ENCODE measurements at regions not wholly inside any gene's neighbourhood (a gene's known extent, or its start where the extent isn't known, plus 50 kb on each side); places are given as distances from the start of the nearest gene placed in this dataset.

DNA sequence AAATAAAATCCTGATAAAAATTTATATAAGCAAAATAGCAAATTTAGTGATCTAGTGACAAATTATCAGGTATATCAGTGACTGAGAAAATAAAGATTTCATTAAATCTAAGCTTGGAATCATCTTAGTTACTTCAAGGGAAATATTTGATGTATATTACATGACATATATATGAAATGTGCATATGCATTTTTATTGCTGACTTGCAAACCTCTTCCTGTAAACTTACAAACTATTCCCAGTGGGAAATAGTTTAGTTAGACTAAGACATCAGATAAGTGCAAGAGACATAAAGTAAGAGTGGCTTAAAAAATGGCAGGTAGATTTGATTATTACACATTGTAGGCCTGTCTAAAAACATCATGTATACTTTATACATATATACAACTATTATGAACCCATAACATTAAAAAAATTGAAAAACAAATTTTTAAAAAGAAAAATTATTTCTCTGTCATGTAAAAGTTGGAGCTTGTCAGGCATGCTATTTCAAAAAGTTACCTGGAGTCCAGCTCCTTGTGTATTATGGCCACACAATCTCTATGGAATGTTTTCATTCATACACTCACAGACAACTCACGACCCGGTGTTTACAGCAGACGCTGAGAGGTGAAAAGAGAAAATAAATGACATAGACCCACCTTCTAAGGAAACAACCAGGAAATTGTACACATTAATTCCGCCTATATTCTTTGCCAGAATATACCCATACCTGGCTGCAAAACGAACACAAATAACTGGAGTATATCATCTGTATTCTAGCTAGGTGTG is 724.5 kb downstream of the SLITRK6 start:
- TF ChIP-seq EZH2phosphoT487 (IDR thresholded peaks at IDR 0.05; ENCODE audit: insufficient read depth, low read depth) (no peak), EZH2 (IDR thresholded peaks at IDR 0.05; ENCODE audit: insufficient read depth, poor library complexity, severe bottlenecking) (no peak)
- H3K9ac ChIP-seq = no peak overlapping the region
- no peaks in the 10 kb centered on the region for H3K79me2 ChIP-seq (ENCODE audit: insufficient read depth)
- H3K4me3 ChIP-seq = no peak overlapping the region
- H3K36me3 ChIP-seq (ENCODE audit: low read depth) = no peaks in the 10 kb centered on the region
- H3K9me2 ChIP-seq (ENCODE audit: insufficient read depth) = no peaks in the 10 kb centered on the region
- in situ Hi-C loops (cut with MboI) = no loop called here
- no peak overlapping the region for H3K4me2 ChIP-seq (ENCODE audit: unreplicated experiment)
- DNase-seq = no peak
- H2AFZ ChIP-seq = no peak overlapping the region
- WGBS, 2 experiments (ENCODE audit: low coverage in 1 of 2, low lambda C conversion rate in 2 of 2, missing lambda C conversion rate in 2 of 2) = 15 to 23% methylated on average over 5 of the region's 5 CpGs
- H3K27me3 ChIP-seq (replicated peaks; ENCODE audit: insufficient read depth) = no peaks in the 10 kb centered on the region
- H4K20me1 ChIP-seq (ENCODE audit: insufficient read depth) = no peaks in the 10 kb centered on the region
- no peak overlapping the region for H3K27ac ChIP-seq
- no peaks in the 10 kb centered on the region for H3K4me1 ChIP-seq (ENCODE audit: insufficient read depth)
- H3K9me3 ChIP-seq (ENCODE audit: low read depth) = no peaks in the 10 kb centered on the region
- H3F3A ChIP-seq (ENCODE audit: insufficient read depth) = no peaks in the 10 kb centered on the region

DNA sequence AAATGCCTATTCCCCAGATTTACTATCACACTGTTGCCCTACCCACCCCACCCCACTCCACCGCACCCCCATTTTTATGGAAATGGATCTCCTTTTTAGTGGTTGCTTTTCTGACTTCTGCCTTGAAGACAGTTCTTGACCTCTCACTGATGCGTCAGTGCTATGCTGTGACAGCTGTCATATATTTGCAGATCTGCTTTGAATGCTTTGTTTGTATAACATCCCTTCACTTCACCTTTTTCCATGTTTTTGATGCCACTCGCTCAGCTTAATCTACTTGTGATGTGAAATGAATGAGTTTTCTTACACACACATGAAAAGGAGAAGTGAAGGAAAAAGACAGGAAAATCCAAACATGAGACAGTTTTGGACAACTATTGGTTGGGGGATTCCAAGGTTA is 731.0 kb downstream of the SLITRK6 start:
- WGBS, 2 experiments (ENCODE audit: low coverage in 1 of 2, low lambda C conversion rate in 2 of 2, missing lambda C conversion rate in 2 of 2) = 32 to 39% methylated on average over 3 of the region's 3 CpGs
- Histone ChIP-seq H3F3A (ENCODE audit: insufficient read depth) (no peaks in the 10 kb centered on the region), H3K27ac (no peak overlapping the region), H3K36me3 (ENCODE audit: low read depth) (no peaks in the 10 kb centered on the region), H3K79me2 (ENCODE audit: insufficient read depth) (no peaks in the 10 kb centered on the region), H3K4me2 (ENCODE audit: unreplicated experiment) (no peak overlapping the region), H3K4me3 (no peak overlapping the region), H3K4me1 (ENCODE audit: insufficient read depth) (no peaks in the 10 kb centered on the region), H3K9ac (no peak overlapping the region), H3K9me3 (ENCODE audit: low read depth) (no peaks in the 10 kb centered on the region), H2AFZ (no peak overlapping the region), H3K9me2 (ENCODE audit: insufficient read depth) (no peaks in the 10 kb centered on the region), H4K20me1 (ENCODE audit: insufficient read depth) (no peaks in the 10 kb centered on the region), H3K27me3 (replicated peaks; ENCODE audit: insufficient read depth) (no peaks in the 10 kb centered on the region)
- in situ Hi-C loops (cut with MboI) = no loop called here
- TF ChIP-seq EZH2 (IDR thresholded peaks at IDR 0.05; ENCODE audit: insufficient read depth, poor library complexity, severe bottlenecking) (no peak), EZH2phosphoT487 (IDR thresholded peaks at IDR 0.05; ENCODE audit: insufficient read depth, low read depth) (no peak)
- no peak for DNase-seq

DNA sequence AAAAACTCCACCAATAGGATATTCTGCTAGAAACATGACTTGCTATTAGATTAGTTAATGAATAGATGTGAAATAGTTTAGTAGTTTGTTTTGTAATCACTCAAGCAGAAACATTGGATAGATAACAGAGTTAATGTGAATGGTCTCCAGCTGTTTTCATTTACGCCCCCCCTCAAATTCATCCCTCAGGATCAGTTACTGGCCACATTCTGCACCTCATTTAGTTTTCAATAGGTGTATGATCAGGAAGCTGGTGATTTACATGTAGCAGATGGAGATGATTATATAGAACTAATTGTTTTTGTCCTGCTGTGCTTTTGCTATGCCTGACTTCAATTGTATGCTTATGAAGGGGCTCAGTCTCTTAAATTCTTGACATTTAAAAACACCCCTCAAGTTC is 759.0 kb downstream of the SLITRK6 start:
- in situ Hi-C loops (cut with MboI) = no loop called here
- Histone ChIP-seq H3K4me3 (no peak overlapping the region), H3K27ac (no peak overlapping the region), H3K4me1 (ENCODE audit: insufficient read depth) (no peaks in the 10 kb centered on the region), H3K36me3 (ENCODE audit: low read depth) (no peaks in the 10 kb centered on the region), H3F3A (ENCODE audit: insufficient read depth) (no peaks in the 10 kb centered on the region), H3K79me2 (ENCODE audit: insufficient read depth) (no peaks in the 10 kb centered on the region), H3K27me3 (replicated peaks; ENCODE audit: insufficient read depth) (no peaks in the 10 kb centered on the region), H2AFZ (no peak overlapping the region), H3K4me2 (ENCODE audit: unreplicated experiment) (no peak overlapping the region), H4K20me1 (ENCODE audit: insufficient read depth) (no peaks in the 10 kb centered on the region), H3K9ac (no peak overlapping the region), H3K9me3 (ENCODE audit: low read depth) (no peaks in the 10 kb centered on the region), H3K9me2 (ENCODE audit: insufficient read depth) (no peaks in the 10 kb centered on the region)
- no peak for DNase-seq
- TF ChIP-seq EZH2phosphoT487 (IDR thresholded peaks at IDR 0.05; ENCODE audit: insufficient read depth, low read depth) (no peak), EZH2 (IDR thresholded peaks at IDR 0.05; ENCODE audit: insufficient read depth, poor library complexity, severe bottlenecking) (no peak)
- 6 to 15% methylated on average over 1 of the region's 1 CpG for WGBS, 2 experiments (ENCODE audit: low coverage in 1 of 2, low lambda C conversion rate in 2 of 2, missing lambda C conversion rate in 2 of 2)

GRCh38 chr13:85031771-85032170 is 767.4 kb downstream of the SLITRK6 start:
- H3K36me3 ChIP-seq (ENCODE audit: low read depth) = no peaks in the 10 kb centered on the region
- TF ChIP-seq EZH2 (IDR thresholded peaks at IDR 0.05; ENCODE audit: insufficient read depth, poor library complexity, severe bottlenecking) (no peak), EZH2phosphoT487 (IDR thresholded peaks at IDR 0.05; ENCODE audit: insufficient read depth, low read depth) (no peak)
- no peaks in the 10 kb centered on the region for H3K4me1 ChIP-seq (ENCODE audit: insufficient read depth)
- no peak overlapping the region for H3K9ac ChIP-seq
- no peaks in the 10 kb centered on the region for H4K20me1 ChIP-seq (ENCODE audit: insufficient read depth)
- no peak overlapping the region for H3K4me2 ChIP-seq (ENCODE audit: unreplicated experiment)
- H3K27me3 ChIP-seq (replicated peaks; ENCODE audit: insufficient read depth) = no peaks in the 10 kb centered on the region
- no peaks in the 10 kb centered on the region for H3K9me2 ChIP-seq (ENCODE audit: insufficient read depth)
- H3K27ac ChIP-seq = no peak overlapping the region
- no peaks in the 10 kb centered on the region for H3K79me2 ChIP-seq (ENCODE audit: insufficient read depth)
- no peaks in the 10 kb centered on the region for H3K9me3 ChIP-seq (ENCODE audit: low read depth)
- DNase-seq = no peak
- H2AFZ ChIP-seq = no peak overlapping the region
- H3F3A ChIP-seq (ENCODE audit: insufficient read depth) = no peaks in the 10 kb centered on the region
- H3K4me3 ChIP-seq = no peak overlapping the region
- 0 to 9% methylated on average over 1 of the region's 1 CpG for WGBS, 2 experiments (ENCODE audit: low coverage in 1 of 2, low lambda C conversion rate in 2 of 2, missing lambda C conversion rate in 2 of 2)
- in situ Hi-C loops (cut with MboI) = no loop called here
